SU-DHL-6 (cell line): ENCODE measurements at regions not wholly inside any gene's neighbourhood (a gene's known extent, or its start where the extent isn't known, plus 50 kb on each side); places are given as distances from the start of the nearest gene placed in this dataset.

Source experiments
- H2AFZ ChIP-seq: fragments of 200-600 bp; sonication (generic); 2 replicates; pipeline ENCODE4 v1.6.1; 2014; ENCODE audit warnings: low read depth, mild to moderate bottlenecking, moderate library complexity, mixed read lengths, antibody characterized with exemption, low read length; ENCODE audit not compliant: severe bottlenecking
- H3F3A ChIP-seq: fragments of 200-600 bp; shearing (Covaris generic); 2 replicates; pipeline ENCODE4 v1.6.0; 2016; ENCODE audit warnings: antibody characterized with exemption, mild to moderate bottlenecking; ENCODE audit not compliant: insufficient read depth
- H3K27ac ChIP-seq: fragments of 200-600 bp; sonication (generic); 2 replicates; pipeline ENCODE4 v1.5.1; 2016; ENCODE audit warnings: low read depth, mild to moderate bottlenecking, low read length, moderate library complexity, mixed read lengths
- H3K27me3 ChIP-seq: fragments of 200-600 bp; sonication (generic), shearing (Covaris generic); 2 replicates; pipeline ENCODE4 v1.6.0; 2014; ENCODE audit warnings: mild to moderate bottlenecking, low read length
- H3K36me3 ChIP-seq: fragments of 200-600 bp; sonication (generic); 2 replicates; pipeline ENCODE4 v1.6.1; 2014; ENCODE audit warnings: mild to moderate bottlenecking, low read length, mixed read lengths
- H3K4me2 ChIP-seq: fragments of 300-600, 200-600 bp; shearing (Covaris generic), sonication (generic); 2 replicates; pipeline ENCODE4 v1.6.0; 2014; ENCODE audit warnings: low read length, low read depth, mild to moderate bottlenecking; ENCODE audit not compliant: poor library complexity, severe bottlenecking
- H3K4me3 ChIP-seq: fragments of 200-600 bp; sonication (generic); 2 replicates; pipeline ENCODE4 v1.5.1; 2014; ENCODE audit warnings: antibody characterized with exemption, low read length, mild to moderate bottlenecking, mixed read lengths; ENCODE audit not compliant: insufficient read depth, poor library complexity, severe bottlenecking
- H3K79me2 ChIP-seq: fragments of 200-600 bp; sonication (generic); 2 replicates; pipeline ENCODE4 v1.6.1; 2014; ENCODE audit warnings: mild to moderate bottlenecking, low read length, moderate library complexity; ENCODE audit not compliant: insufficient read depth
- H3K9ac ChIP-seq: fragments of 200-600 bp; sonication (generic); 2 replicates; pipeline ENCODE4 v1.7.0; 2014; ENCODE audit warnings: mild to moderate bottlenecking, low read length
- H3K9me2 ChIP-seq: fragments of 200-600 bp; sonication (generic); replicated peaks from 2 replicates; pipeline ENCODE4 v1.6.1; 2014; ENCODE audit warnings: low read length; ENCODE audit not compliant: insufficient read depth
- H3K9me3 ChIP-seq: fragments of 200-600 bp; sonication (generic); 2 replicates; pipeline ENCODE4 v1.6.1; 2014; ENCODE audit warnings: low read length, mixed read lengths; ENCODE audit not compliant: insufficient read depth
- H4K20me1 ChIP-seq: fragments of 200-600 bp; sonication (generic); 2 replicates; pipeline ENCODE4 v1.6.1; 2014; ENCODE audit warnings: low read depth, mild to moderate bottlenecking, antibody characterized with exemption, low read length, moderate library complexity, mixed read lengths
- EZH2phosphoT487 ChIP-seq: fragments of 200-600 bp; sonication (generic), shearing (Covaris generic); conservative IDR thresholded peaks from 2 replicates; pipeline ENCODE4 v1.6.1; 2018; ENCODE audit warnings: mild to moderate bottlenecking, antibody characterized with exemption, low read length, moderate library complexity, mixed read lengths
- TF ChIP-seq, protein P1 (sequence below): fragments of 200-600 bp; sonication (generic); IDR thresholded peaks from one replicate; pipeline ENCODE4 v1.5.1; 2017; ENCODE audit warnings: antibody characterized with exemption, mild to moderate bottlenecking, low read length, moderate library complexity; ENCODE audit not compliant: insufficient read depth, poor library complexity, severe bottlenecking

DNA sequence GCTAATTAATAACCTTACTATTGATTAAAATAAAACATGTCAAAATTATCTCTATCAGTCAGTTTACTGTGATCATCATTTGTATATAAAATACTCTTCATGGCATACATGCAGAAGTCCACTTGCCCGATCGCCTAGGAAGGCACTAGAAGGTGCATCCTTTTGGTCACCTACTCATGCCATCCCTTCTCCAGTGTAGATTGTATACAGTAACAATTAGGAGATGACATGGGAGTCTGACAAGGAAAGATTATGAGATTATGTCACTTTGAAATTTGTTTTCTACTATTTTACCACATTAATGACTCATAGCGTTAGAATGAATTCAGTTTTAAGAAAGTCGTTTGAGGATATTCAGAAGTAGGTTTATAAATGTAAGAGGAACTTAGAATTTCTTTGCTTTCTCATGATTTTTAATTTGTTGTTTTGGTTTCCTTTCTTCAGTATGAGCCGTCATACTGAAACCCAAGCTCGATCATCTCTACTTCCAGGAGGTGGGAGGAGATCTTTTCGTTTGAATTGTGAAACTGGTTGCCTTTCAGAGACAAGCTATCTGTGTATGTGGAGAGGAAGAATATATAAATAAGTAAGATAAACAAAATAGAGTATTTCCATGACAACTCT, 51.1 kb upstream of the UNC5C start:
- TF ChIP-seq, protein P1, sequence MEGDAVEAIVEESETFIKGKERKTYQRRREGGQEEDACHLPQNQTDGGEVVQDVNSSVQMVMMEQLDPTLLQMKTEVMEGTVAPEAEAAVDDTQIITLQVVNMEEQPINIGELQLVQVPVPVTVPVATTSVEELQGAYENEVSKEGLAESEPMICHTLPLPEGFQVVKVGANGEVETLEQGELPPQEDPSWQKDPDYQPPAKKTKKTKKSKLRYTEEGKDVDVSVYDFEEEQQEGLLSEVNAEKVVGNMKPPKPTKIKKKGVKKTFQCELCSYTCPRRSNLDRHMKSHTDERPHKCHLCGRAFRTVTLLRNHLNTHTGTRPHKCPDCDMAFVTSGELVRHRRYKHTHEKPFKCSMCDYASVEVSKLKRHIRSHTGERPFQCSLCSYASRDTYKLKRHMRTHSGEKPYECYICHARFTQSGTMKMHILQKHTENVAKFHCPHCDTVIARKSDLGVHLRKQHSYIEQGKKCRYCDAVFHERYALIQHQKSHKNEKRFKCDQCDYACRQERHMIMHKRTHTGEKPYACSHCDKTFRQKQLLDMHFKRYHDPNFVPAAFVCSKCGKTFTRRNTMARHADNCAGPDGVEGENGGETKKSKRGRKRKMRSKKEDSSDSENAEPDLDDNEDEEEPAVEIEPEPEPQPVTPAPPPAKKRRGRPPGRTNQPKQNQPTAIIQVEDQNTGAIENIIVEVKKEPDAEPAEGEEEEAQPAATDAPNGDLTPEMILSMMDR = no peak
- no peak for TF ChIP-seq EZH2phosphoT487
- no peaks in the 10 kb centered on the region for H3K79me2 ChIP-seq
- no peak overlapping the region for H3K27ac ChIP-seq
- H3K4me3 ChIP-seq = no peak overlapping the region
- H4K20me1 ChIP-seq = no peaks in the 10 kb centered on the region
- no peak overlapping the region for H2AFZ ChIP-seq
- no peak overlapping the region for H3K4me2 ChIP-seq
- no peak overlapping the region for H3K9ac ChIP-seq
- H3K36me3 ChIP-seq = no peaks in the 10 kb centered on the region
- H3K9me2 ChIP-seq = no peaks in the 10 kb centered on the region
- H3K27me3 ChIP-seq = no peaks in the 10 kb centered on the region
- H3F3A ChIP-seq = no peaks in the 10 kb centered on the region
- H3K9me3 ChIP-seq = no peaks in the 10 kb centered on the region
